ENCODE measurements at regions not wholly inside any gene's neighbourhood (a gene's known extent, or its start where the extent isn't known, plus 50 kb on each side); places are given as distances from the start of the nearest gene placed in this dataset.

DNA sequence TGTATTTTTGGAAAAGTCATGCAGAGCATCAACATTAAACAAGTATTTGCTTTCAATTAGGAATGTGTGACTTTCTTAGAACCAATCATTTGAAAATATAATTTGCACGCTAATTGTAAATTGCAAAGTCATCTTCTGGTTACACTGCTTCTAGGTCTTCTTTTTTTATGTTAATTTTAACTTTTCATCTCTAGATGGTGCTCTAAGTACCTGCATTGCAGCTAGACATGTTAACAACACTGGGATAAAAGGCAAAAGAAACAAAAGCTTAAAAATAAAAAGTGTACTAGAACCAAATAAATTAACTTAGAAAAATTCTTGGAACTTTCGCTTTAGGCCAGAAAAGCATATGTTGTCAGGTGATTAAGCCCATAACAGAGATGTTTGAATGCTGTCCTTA, 2758.2 kb downstream of the PCDH9 start:
- no peak for TF ChIP-seq ZC3H10 (CRISPR knock-in tag; IDR thresholded peaks at IDR 0.05)
- TF ChIP-seq ARNTL (CRISPR knock-in tag; IDR thresholded peaks at IDR 0.05; ENCODE audit: borderline replicate concordance, low read depth) = no peak
- no peak for TF ChIP-seq ZFP30 (CRISPR knock-in tag; IDR thresholded peaks at IDR 0.05)
- TF ChIP-seq RARB (CRISPR knock-in tag; IDR thresholded peaks at IDR 0.05) = no peak
- TF ChIP-seq, protein P1, sequence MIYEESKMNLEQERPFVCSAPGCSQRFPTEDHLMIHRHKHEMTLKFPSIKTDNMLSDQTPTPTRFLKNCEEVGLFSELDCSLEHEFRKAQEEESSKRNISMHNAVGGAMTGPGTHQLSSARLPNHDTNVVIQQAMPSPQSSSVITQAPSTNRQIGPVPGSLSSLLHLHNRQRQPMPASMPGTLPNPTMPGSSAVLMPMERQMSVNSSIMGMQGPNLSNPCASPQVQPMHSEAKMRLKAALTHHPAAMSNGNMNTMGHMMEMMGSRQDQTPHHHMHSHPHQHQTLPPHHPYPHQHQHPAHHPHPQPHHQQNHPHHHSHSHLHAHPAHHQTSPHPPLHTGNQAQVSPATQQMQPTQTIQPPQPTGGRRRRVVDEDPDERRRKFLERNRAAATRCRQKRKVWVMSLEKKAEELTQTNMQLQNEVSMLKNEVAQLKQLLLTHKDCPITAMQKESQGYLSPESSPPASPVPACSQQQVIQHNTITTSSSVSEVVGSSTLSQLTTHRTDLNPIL (CRISPR knock-in tag; IDR thresholded peaks at IDR 0.05; ENCODE audit: low read depth) = no peak
- no peak for TF ChIP-seq ISL1 (CRISPR knock-in tag; IDR thresholded peaks at IDR 0.05)
- TF ChIP-seq ZNF70 (CRISPR knock-in tag; IDR thresholded peaks at IDR 0.05) = no peak
- no peak for TF ChIP-seq BACH2 (CRISPR knock-in tag; IDR thresholded peaks at IDR 0.05; ENCODE audit: borderline replicate concordance)
